Erythroblast (primary cell): ENCODE measurements at regions not wholly inside any gene's neighbourhood (a gene's known extent, or its start where the extent isn't known, plus 50 kb on each side); places are given as distances from the start of the nearest gene placed in this dataset.

ENCODE experiments used
- GATA1 ChIP-seq: IDR thresholded peaks from 2 replicates; pipeline ENCODE4 v1.6.1; 2011; ENCODE audit warnings: low read depth, mild to moderate bottlenecking, control low read depth, low read length, moderate library complexity
- POLR2A ChIP-seq: IDR thresholded peaks from 2 replicates; pipeline ENCODE4 v1.6.1; 2011; ENCODE audit warnings: mild to moderate bottlenecking, low read length

- TF ChIP-seq POLR2A (no peak), GATA1 (no peak)
These were observed 191.9 kb upstream of the TSC22D2 start for GRCh38 chr3:150216041-150216811.
